Activated CD4-positive, alpha-beta T cell treated with anti-CD3 and anti-CD28 coated beads, Interleukin-10, Interleukin-2, amounts not matched to agents 100 ng/mL and 50 ng/mL, durations not matched to agents 16 hours and 8 hours (primary cell): ENCODE measurements at regions not wholly inside any gene's neighbourhood (a gene's known extent, or its start where the extent isn't known, plus 50 kb on each side); places are given as distances from the start of the nearest gene placed in this dataset.
"Not testable (repeated sequence)": the region's sequence is repeated elsewhere in the genome, so short reads cannot be mapped to it uniquely, and the experiment has no call there.

Experiments used
- DNase-seq: peaks from one replicate; pipeline ENCODE4 v3.0.0-alpha.2; 2020

DNA sequence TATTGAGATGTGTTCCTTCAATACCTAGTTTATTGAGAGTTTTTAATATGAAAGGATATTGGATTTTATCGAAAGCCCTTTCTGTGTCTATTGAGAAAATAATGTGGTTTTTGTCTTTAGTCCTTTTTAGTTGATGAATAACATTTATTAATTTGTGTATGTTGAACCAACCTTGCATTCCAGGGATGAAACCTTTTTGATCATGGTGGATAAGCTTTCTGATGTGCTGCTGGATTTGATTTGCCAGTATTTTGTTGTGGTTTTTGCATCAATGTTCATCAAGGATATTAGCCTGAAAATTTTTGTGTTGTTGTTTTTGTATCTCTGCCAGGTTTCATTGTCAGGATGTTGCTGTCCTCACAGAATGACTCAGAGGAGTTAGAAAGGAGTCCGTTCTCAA, 1710.4 kb downstream of the SUCLG1 start:
- no peak for DNase-seq

DNA sequence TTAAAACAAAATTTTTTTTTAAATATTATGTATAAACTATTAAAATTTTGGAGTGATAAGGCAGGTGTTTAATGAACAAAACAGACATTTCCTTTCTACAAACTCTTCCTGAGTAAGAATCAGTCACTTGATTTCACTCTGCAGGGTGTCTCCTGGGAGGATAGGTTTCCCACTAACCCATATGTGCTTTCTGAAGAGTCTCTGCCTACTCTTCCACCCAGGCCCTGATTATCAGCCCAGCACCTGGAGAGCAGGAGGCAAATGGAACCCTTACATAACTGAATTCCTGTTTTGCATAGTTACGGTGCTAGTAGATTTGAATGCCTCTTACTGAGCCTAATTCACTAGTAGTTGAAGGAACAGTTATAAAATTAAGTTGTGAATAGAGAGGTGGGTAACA, 1718.6 kb downstream of the SUCLG1 start:
- no peak for DNase-seq

DNA sequence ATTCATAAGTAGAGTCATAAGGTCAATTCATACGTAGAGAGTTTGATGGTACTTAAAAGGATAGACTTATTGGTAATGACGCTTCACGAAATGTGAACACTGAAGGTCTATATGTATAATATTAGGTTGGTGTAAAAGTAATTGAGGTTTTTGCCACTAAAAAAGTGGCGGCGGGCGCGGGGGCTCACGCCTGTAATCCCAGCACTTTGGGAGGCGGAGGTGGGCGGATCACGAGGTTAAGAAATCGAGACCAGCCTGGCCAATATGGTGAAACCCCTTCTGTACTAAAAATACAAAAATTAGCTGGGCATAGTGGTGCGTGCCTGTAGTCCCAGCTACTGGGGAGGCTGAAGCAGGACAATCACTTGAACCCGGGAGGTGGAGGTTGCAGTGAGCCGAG, 1721.1 kb downstream of the SUCLG1 start:
- not testable (repeated sequence) for DNase-seq

DNA sequence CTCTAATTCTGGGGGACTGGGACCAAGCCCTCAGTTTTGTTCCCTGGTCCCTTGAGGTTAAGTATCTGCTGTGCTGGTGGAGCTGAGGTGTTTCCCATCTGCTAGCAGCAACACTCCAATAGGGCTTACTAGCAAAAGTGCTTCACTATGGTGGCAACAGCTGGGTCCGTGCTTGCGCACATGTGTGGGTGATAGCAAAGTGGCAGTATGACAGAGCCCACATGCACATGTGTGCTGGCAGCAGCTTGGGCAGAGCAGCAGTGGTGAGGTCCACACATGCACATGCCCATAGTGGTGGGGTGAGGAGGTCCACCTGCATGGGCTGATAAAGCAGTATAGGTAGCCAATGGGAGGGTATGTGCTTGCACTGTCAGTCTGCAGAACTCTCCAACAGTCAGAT, 1723.7 kb downstream of the SUCLG1 start:
- DNase-seq: no peak

DNA sequence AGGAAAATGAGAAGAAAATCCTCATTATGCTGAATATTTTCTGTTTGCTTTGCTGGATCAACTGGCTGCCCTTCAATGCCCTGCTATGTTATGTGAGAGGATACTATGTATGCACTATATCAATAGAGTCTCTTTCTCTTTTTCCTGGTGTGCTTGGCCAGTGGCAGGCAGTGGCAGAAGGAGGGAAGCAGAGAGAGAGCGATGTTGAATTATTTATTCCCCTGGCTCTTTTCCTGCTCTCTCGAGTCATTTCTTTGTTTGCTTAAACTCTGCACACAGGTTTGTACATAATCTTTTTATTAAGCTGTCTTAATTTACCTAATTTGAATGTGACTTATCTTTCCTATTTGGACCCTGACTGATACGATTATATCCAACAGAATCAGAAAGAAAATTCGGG, 1727.3 kb downstream of the SUCLG1 start:
- DNase-seq: no peak

DNA sequence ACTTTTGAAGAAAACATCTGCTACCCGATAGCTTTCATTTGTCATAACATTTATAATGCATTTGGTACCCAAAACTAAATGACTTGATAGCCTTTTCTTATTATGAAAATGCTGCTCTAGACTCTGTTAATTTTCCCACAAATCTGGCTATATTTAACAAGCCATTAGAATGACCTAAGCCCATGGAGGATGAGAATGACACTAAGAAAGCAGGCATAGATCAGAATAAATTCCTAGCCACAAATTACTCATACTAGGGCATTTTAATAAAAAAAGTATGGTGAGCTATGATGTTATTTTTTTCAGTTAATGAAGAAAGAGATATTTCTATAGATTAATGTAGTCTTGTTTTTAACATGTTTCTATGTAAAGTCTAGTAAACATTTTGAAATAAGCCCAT, 1728.3 kb downstream of the SUCLG1 start:
- DNase-seq: no peak

DNA sequence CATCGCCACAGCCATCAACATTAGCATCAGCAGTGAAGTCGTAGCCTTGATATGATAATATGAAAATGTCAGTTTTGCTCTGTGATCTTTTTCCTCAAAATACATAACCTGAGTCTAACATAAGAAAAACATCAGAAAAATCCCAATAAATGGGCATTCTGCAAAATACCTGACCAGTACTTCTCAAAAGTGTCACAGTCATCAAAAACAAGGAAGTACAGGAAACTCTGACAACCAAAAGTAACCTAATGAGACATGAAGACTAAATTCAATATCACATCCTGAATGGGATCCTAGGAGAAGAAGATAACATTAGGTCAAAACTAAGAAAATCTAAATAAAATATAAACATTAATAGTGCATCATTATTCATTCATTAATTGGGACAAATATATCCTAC, 1731.0 kb downstream of the SUCLG1 start:
- no peak for DNase-seq

DNA sequence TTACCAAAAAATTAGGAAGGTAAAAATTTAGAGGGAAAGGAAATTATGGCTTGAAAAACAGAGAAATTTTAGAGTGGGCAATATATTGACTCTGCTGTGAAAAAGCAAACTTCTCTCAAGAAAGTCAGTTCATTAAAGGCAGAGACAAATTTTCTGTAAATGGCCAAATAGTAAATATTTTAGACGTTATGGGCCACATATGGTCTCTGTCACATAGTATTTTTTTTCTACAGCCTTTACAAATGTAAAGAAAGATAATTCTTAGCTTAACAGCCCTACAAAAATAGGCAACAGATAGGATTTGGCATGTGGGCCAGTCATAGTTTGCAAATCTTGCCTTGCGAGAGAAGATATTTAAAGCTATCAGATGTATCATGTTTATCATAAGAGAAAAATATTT, 1750.4 kb downstream of the SUCLG1 start:
- DNase-seq: no peak

DNA sequence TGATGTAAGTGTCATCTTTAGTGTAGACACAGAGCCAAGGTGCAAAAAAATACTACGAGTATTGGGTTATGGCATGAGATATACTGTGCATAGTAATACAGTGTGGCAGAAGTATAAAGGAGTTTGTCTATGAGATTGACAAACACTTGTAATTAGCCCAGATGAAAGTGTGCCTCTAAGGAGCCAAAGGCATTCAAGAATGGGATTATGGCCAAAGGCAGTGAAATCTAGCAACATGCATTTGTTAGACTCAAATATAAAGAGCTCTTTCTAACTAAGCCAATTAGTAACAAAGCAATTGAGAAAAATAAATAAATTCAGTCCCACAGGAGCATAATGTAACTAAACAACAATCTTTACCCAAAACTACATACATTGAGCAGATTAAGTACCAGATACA, 1761.8 kb downstream of the SUCLG1 start:
- DNase-seq: no peak

DNA sequence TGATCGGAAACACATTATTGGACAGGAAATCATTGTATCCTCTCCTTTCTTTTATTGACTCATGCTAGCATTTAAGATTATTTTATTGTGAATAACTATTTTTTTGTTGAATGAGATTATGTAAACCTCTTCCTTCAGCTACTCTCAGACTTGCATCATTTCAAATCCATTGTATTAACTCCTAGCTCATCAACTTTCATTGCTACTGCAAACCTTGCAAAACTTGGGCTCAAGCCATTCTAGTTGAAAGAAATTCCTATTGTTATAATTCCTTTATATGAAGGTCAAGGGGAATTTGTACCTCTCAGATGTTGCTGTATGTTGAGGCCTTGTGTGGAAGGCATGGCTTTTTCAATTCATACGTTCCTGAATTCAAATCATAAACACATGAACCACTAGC, 1764.6 kb downstream of the SUCLG1 start:
- DNase-seq: no peak

DNA sequence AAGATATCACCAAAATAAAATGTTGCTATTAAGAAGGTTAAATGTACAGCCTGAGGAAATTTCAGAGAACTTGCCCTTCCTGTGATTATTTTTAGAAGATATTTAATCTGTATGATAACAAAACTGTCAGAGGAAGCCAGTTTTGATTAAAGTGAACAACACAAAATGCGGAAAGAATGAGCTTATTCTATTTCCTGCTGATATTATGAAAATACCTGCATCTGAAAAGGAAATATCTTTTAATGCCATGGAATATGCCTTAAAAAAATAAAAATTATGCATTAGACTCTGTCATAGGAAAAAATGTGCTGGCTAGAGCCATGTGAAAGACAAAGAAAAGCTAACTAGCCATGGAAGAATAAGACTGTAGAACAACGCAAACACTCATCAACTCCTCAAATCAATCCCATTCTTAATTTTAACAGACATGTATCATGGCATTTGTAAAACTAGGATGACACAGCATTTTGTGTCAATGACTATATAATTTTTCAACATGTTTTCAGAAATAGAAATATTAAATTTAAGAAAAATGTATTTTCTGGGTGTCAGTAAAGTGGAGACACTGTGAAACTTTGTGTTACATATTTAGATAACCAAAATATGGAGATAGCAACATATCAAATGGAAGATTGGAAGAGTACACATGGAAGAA, 1768.2 kb downstream of the SUCLG1 start:
- DNase-seq: no peak

DNA sequence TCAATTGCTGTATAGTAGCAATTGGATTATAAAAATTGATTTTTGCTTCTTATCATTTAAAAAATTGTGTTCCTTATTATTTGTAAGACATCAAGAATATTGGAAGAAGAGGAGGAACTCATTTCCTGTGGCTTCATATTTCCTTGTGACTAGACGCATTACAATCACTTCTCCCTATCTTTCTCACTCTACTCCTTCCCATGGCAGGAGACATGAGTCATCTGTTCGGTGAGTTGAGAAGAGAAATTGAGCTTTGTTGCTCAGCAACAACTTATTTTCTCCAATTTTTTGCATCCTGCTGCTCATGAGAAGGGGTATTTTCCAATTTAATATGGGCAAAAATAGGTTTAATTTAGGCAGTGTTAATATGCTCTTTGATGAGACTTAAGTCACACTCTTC, 1783.9 kb downstream of the SUCLG1 start:
- DNase-seq: no peak

DNA sequence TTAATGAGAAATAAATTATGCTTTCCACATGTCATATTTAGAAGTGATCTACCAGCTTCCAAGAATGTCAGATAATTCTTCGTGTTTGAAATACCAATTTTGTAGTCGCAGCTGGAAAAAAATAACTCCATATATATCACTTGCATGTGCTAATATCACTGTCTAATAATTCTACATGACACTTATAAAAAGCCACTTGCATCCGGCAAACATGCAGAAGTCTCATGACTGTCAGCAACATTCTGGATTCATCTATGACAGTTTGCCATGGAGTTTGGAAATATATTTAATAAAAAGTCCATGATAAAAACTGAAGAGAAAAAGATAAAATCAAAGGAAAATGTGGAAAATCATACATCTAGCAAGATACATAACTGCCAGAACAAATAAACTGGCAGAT, 1784.4 kb downstream of the SUCLG1 start:
- no peak for DNase-seq

DNA sequence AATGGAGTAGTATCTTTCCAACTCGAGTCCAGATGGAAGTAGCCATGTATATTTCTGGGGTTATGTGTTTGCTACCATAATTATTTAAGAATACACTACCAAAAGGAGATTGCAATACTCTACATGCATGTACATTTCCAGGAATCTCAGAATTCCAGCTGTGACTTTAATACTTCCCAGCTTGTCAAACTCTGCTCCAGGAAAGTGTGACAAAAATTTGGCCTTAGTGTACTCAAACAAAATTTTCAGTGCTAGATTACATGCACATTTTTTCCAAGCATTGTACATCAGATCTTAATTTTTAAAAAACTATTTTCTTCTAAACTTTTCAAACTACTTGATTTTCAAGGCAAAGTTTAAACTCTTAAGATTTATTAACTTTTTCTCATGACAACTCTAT, 1791.6 kb downstream of the SUCLG1 start:
- DNase-seq: no peak

DNA sequence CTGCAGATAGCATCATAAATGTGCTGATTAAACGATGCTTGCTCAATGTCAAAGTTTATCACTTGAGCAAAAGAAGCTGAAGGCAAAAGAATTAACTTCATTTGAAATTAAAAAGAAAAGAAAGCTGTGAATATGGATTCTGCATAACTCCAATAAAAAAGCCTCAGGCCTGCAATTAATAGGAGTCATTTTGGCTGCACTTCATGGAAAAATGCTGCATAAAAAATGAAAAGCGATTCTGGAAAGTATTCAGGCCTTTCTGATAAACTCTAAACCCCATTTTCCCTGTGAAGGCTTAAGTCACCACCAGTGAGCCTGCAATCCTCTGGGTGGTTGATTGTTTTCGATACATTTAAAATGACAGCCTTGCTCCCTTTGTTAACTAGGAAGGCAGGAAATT, 1793.4 kb downstream of the SUCLG1 start:
- DNase-seq: no peak

DNA sequence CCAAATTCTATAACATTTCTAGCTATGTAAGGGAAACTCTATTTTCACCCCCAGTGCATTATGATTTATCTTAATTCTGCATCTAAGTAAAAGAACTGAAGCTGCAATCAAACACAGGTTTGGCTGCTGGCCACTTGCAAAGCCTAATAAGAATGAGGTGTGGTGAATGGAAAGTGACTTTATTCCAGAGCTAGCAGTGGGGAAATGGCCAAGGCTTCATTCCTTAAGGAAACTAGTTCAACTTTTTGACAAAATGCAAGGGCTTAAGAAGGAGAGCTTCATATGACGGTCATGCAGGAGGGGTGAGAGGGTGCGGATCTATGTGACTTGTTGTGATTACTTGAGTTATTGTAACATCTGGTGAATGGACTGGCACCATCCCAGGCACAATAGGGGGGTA, 1802.0 kb downstream of the SUCLG1 start:
- DNase-seq: no peak

DNA sequence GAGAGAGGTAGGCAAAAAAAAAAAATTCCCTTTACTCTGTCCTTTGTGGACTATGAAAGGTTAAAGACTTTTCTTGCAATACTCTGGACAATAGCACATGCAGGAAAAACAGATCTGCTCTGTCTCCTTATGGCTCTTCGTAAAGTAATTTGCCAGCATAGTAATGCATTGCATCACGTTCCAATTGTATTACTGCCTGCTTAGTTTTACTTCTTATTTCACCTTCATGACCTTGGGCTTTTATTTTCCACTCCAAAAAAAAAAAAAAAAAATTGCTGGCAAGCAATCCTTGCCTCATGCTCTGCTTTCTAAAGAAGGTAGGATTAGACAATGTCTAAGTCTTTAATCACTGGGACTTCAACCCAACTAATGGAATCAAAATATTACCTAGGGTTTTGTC, 1802.7 kb downstream of the SUCLG1 start:
- DNase-seq: no peak

DNA sequence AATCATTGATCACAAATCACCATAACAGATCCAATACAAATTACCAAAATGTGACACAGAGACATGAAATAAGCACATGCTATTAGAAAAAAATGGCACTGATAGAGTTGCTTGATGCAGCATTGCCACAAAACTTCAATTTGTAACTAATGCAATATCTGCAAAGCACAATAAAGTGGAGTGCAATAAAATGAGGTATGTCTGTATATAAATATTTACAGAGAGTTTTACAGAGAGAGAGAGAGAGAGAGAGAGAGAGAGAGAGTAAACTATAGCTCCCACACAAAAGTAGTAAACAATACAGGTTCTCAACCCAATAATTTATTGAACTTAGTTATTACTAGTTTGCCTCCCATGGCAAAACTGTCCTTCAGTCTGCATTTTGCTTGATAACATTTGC, 1807.0 kb downstream of the SUCLG1 start:
- no peak for DNase-seq

DNA sequence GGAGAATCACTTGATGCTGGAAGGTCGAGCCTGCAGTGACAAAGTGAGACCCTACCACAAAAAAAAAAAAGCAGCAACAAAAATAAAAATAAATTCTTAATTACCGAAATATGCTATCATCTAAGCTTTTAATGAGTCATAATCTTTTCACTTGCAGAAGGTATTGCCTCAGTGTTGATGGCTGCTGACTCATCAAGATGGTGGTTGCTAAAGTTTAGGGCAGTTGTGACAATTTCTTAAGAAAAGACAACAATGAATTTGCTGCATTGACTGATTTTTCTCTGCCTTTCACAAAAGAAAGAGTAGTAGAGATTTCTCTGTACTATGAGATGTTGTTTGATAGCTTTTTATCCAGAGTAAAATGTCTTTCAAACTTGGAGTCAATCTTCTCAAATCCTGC, 1809.0 kb downstream of the SUCLG1 start:
- DNase-seq: no peak

DNA sequence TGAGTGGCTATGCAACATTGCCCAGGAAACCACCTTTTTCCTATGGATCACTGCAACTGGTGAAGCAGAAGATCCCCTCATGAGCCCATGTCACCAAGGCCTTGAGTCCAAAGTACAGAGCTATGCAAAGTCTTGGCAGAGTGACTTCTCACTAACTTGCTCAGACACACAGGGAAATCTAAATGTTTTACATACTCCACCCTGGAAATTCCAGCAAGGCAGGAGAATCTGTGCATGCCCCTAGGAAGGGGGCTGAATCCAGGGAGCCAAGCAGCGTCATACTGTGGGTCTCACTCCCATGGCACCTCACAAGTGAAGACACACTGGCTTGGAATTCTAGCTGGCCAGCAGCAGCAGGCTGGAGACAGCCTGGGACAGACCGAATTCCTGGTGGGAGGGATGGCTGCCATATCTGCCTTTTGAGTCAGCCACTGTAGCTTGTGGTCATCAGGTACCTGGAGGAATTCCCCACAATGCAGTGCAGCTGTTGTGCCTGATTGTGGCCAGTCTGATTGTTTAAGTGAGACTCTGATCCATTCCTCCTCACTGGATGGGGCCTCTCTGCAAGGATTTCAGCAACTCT, 1817.4 kb downstream of the SUCLG1 start:
- no peak for DNase-seq

DNA sequence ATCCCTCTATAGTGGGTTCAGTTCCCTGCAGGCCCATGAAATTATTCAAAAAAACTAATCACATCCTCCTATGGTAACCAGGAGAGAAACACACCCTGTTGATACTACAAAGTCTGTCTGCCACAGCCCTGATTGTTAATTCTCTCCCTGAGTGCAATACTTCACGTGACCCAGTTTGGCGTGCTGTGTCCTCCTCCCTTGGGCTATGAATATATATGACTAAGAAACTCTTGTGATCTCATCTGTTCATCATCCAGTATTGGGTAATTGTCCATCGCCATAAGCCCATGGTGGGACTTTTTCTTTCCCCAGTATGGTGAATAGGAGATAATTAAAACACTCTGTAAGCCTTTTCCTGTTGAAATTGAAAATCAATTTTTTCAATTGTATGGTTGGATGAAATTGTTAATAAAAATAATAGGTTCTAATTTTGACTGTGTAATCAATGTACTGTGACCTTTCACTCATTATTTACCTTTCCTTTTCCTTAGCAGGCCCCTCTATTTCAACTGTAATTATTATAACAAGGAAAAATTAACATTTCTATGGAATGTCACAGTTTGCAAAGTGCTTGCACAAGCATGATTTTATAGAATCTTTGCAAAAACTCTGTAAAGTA, 1822.6 kb downstream of the SUCLG1 start:
- no peak for DNase-seq

DNA sequence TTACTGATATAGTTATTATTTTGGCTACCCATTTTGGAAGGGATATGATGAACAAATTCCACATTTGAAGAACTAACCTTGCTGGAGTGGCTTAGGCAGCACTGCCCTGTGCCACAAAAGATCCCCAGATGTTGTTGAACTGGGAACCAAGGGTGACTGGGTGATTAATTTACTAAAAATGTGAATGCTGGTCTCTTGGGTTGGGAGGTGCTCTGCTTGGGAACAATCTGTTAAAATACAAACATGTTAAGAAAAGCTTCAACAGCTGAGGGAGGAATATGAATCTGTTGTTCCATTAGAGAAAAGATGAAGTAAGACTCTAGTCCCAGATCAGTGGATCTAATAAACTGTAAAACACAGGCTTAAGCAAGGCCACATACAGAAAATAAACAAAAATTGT, 1860.1 kb downstream of the SUCLG1 start:
- DNase-seq: no peak

DNA sequence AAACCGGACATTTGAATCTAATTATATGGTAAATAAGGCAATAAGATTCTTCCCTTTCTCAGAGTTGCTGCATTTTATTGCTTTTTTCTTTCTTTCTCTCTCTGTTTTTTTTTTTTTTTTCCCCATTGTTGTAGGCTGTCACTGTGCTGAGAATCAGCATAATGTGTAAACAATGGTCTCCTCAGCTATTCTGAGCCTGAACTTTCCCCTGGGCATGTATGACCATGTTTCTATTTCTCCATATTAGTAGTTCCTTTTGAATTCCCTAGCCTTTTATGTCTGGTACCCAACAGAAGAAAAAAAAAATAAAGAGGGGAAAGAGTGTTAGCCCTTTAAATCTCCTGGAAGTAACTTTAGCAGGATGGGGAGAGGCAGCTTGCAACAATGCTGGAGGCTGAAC, 1862.5 kb downstream of the SUCLG1 start:
- no peak for DNase-seq

DNA sequence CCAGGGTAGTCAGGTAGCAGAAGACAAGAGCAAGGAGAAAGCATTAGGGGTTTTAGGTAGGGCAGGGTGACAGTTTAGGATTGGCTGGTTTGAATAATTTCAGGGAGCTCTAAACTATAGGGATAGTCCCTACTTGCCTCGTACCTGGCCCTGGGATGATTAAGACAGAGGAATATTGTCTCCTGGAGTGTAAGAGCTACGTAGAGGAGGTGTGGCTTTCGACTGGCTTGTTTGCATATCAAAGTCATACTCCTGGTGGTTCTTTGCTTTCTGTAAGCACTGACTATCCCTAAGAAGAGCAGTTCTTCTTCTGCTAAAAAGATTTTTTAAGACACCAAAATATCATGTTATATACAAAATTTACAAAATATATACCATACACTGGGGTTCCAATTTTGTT, 1867.4 kb downstream of the SUCLG1 start:
- DNase-seq: no peak

DNA sequence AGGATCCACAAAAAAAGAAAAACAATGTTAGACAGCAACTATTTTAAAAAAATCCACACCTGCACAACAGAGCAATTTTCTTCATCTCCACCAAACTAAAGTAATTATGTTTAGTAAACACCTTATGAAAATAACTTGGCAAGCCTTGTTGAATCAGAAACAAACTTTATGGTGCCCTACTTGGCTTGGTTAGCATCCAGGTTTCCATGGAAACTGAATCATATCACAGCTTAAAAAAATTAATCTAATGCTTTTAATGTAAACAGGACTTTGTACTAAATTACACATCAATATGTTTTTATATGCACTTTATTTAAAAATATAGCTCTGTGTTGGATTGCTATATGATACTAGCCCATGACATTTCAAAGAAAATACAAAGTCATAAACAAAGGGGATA, 1882.4 kb downstream of the SUCLG1 start:
- no peak for DNase-seq
